Inferior parietal cortex (tissue), 1 donor: ENCODE measurements at regions not wholly inside any gene's neighbourhood (a gene's known extent, or its start where the extent isn't known, plus 50 kb on each side); places are given as distances from the start of the nearest gene placed in this dataset.

ENCODE experiments used
- DNase-seq: peaks from one replicate; pipeline ENCODE4 v3.0.0-alpha.2; 2016; ENCODE audit errors: extremely low spot score

GRCh38 chr7:26513948-26514347 is 222.3 kb downstream of the SNX10 start:
- no peak for DNase-seq

DNA sequence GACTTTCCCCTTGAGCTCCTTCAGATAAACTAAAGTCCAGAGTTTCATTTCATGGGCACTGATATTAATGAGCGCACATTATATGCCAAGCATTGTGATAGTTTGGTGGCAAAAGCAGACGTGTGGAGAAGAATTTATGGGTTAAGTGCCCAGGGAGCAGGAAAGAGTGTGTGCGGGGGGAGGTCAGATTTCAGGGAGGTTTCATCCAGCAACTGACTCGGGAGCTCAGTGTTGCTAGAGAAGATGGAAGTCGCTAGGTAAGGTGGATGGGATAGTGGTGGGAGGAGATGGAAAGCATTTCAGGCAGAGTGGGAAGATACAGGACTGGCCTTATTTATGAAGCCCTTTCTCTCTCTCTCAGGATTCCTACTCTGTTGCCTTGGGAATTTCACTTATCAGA is 223.0 kb downstream of the SNX10 start:
- no peak for DNase-seq

DNA sequence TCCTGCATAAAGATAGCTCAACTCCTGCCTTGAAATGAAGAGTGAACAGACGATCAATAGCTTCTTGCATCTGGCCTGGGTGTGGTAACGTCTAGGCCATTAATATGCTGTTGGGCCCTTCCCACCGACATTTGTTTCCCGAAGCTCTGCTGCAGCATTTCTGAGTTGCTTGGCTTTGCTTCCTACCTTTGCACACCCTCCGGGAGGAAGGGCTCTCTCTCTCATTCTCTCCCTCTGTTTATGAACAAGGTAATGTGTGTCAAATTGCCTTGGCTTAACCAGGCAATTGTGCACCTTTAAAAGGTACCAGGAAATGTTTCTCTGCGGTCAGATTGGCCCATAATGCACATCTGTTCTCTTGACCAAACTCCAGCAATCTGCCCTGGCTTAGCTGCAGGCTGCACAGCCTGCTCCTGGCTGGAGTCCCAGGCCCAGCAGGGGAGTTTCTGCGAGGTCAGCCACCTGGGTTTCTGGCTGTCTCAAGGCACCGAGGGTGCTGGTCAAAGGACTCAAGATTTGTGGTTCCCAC is 223.7 kb downstream of the SNX10 start:
- DNase-seq, result no peak

GRCh38 chr7:26520483-26520882 is 228.8 kb downstream of the SNX10 start:
- DNase-seq, result no peak

- no peak for DNase-seq
Observed at GRCh38 chr7:26522633-26523032, 231.0 kb downstream of the SNX10 start.

DNA sequence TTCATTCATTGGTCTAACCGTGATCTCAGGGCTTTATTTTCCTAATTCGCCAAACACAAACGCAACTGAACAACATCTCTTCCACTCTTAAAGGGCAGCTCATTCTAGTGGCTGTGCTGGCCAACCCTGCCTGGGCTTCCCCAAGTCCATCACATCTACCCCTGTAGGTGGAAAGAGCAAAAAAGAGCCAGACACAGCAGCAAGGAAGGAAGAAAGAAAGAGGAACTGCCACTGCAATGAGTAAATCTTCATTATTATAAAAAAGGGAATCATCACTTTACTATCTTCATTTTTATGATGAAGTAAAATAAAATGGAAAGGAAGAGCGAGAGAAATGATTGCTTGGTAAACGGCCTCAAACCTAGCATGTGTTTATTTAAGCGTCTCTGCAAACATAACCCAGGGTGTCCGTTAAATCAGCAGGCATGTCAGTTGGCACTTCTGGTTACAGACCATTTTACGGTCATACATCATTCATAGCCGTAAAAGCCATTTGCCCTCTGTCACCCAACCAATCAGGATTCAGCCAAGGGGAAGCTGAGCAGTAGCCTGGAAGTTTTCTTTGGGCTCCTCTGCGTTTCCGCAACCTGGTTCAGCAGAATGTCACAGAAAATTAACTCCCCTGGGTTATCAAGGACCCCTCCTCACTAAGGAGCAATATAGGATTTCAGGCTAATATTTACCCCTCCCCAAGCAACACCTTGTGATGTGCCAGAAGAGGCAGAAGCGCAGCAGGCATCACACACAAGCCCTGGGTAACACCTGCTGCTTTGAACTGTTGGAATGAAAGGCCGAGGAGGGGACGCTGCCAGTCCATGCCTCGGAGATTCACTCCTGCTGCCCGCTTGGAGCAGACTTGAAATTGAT is 234.0 kb downstream of the SNX10 start:
- DNase-seq, result no peak

- DNase-seq, result no peak
Observed at GRCh38 chr7:26526265-26526587, 234.6 kb downstream of the SNX10 start.

DNA sequence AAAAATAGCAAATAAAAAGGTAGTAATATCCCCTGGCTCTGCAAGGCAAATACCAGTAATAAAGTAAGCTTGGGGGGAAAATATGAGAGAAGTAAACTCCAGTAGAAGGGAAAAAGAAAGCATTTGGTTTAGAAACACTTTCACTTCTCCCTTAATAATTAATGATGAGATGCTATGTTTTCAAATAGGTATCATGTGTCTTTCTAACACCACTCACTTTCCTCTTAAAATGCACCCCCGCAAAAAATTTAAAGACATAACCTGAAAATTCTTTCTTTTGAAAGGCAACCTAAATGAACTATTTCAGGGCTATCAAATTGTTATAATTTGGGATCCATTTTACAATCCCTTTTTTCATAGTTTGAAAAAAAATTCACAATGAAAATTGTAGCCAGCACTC is 240.3 kb downstream of the SNX10 start:
- DNase-seq, result no peak

DNA sequence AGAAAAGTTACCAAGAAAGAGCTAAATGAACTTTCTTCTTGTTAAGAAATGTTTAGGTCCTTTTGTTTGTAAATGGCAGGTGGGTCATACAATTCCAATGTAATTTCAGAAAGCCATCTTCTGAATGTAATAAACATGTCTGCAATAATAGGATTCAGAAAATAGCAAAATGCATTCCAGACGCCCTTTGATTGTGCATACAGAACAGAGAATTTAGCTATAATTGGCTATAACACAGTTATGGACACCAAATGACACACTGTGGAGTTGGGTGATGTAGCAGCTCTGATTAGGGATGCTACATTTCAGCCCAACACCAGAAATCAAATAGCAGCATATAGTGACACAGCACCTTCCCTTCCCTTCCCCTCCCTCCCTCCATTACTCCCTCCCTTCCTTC is 240.8 kb downstream of the SNX10 start:
- DNase-seq, result no peak

GRCh38 chr7:26533217-26533616 is 241.6 kb downstream of the SNX10 start:
- DNase-seq, result no peak

DNA sequence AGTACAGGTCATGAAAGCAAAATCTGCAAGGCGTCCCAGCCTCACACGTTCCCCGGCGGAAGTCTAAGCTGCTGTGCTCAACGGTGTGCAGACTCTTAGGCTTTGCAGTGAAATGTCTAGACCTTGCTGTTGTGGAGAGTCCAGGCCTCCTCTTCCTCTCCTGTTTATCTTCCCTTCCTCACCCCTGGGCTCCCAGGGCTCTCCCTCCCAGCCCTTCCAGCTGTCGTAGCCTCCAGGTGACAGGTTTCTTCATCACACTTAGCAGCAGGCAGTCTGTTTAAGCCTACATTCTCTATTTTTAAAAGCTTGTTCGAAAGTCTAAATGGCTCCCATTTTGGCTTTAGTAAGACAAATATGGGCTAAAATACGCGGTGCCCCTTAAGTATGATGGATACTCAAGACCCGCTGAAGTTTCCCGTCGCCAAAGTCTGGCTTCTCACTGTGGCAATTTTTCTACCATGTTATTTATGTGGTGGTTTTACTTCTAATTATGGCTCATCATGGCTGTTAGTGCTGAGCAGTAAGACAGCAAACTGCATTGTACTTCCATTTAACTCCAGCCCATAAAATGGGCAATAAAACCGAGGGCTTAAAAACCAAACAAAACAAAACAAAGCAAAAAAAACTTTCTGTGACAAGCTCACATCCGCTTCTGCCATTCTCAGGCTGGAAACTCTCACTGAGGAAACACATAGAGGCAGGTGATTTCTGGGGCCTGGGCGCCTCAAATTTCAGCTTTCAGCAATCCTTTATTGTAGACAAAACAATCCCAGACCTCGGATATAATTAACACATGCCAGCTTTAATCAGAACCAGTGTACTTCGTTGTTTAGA is 243.2 kb downstream of the SNX10 start:
- no peak for DNase-seq

DNA sequence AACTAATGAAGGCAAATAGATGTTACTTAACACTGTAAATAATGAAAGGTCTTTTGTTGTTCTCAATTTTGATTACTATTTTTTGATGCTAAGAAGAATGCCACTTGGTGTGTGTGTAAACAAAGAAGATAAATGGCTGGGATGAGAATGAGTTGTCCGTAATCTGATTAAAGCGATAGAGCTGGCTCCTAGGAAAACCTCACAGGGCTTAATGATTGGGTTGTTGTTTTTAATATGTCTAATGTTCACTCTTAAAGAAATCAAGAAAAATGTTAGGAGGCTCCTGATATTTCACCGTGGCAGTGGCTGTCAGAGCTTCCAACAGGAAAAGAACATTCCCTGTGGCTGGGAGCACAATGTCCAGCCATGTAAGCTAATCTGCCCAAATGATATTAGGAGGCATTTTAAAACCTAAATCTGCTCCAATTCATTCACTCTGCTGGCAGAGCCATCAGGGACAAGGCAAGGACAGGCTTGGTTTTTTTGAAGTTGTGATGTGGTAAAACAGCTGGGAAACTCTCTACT is 243.9 kb downstream of the SNX10 start:
- no peak for DNase-seq

GRCh38 chr7:26538216-26538615 is 246.6 kb downstream of the SNX10 start:
- no peak for DNase-seq

DNA sequence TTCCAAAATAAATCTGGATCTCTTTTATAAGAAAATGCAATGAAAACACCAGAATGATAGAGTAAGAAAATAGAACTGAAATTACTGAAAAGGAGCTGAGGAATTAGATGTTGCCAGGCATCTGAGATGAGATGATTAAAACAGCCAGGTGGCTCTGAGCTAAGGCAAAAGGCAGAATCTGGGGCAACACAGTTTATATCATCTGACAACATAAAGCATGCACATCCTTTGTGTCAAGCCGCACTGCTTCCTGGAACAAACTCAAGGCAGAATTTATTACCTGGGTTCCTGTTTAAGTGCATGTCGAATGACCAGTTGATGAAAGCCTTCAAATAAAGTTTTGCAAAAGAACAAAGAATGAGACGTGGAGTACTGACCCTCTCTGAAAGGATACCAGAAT is 247.0 kb downstream of the SNX10 start:
- DNase-seq, result no peak

DNA sequence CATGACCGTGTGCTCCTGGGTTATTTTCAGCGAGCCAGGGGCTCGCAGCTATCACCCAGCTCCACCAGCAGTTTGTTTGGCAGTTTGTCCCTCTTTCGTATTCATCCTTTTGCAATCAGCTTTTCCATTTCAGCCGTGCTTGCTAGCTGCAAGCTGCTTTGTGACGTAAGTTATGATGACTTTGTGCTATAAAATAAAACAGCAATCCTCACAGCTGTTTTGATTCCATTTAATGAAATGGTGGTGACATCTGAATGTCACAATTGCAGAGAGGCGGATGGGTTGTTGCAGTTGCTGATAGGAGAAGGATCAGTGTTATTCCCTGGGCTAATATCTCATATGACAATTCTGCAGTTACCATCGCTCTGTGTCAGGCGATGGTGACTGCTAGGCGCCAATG is 251.7 kb downstream of the SNX10 start:
- DNase-seq, result no peak

DNA sequence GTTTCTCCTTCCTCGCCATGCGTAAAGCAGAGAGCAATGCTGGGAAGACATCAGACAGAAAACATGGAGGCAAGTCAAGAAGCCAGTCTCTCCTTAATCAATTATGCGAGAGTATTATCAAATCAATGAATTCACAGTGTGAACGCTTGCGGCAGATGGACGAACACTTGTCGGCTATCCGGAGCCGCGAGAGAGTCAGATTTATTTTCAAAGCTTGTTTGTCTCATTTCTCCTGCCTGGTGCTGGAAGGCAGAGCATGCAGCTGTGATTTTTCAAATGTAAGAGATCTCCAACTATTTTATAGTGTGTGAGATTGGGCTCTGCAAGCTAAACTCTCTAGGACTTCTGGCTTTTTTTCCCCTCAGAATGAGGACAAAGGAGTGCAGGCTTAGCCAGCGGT is 252.3 kb downstream of the SNX10 start:
- peak; percentile 10 for DNase-seq

- DNase-seq, result no peak
Observed at GRCh38 chr7:26546508-26547053, 254.9 kb downstream of the SNX10 start.

GRCh38 chr7:26547156-26547555 is 255.5 kb downstream of the SNX10 start:
- DNase-seq, result no peak

DNA sequence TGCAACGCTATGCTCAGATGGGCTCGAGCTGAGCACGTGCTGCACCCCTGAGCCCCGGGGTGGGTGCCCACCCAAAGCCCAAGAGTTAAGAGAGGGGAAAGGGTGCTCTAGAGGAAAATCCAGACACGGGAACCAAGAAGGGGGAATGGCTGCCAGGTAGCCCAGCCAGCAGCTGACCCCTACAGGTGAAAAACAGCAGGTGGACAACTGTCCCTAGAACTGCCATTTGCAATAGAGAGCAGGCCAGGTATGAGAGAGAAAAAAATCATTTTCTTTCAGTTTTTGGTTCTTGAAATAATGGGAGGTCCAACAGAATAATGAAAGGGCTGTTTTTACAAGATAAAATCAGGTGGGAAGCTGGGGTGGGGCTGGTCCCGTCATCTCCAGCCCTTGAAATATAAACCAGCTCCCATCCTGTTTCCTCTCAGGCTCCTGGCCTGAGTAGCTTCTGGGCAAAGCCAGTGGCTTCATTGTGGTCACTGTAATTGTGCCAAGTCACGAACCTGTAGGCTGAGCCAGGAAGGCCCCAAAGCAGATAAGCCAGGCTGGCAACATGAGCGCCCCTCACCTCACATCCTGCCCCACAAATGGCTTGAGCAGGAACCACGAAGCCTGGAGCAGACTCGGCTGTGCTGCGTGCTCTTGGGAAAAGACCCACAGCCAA is 257.8 kb downstream of the SNX10 start:
- no peak for DNase-seq

- no peak for DNase-seq
Observed at GRCh38 chr7:26550492-26550891, 258.8 kb downstream of the SNX10 start.

DNA sequence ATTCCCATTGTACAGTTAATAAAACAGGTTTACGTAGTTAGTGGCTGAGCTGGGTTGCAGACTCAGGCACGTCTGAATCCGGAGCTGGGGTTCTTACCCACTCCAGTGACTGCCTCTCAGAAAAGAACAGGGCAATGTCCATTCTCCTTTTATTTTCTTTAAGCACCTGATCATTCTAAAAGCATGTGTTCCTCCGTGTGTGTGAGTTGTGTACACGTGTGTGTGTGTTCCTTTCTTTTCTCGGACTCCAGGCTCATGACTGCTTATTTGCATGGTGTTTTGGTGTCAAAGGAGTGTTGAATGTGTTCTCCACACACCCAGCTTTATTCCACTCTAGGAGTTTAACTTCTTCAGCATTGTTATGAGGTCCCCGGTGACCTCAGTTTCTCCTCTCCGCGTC is 260.1 kb downstream of the SNX10 start:
- DNase-seq, result no peak

DNA sequence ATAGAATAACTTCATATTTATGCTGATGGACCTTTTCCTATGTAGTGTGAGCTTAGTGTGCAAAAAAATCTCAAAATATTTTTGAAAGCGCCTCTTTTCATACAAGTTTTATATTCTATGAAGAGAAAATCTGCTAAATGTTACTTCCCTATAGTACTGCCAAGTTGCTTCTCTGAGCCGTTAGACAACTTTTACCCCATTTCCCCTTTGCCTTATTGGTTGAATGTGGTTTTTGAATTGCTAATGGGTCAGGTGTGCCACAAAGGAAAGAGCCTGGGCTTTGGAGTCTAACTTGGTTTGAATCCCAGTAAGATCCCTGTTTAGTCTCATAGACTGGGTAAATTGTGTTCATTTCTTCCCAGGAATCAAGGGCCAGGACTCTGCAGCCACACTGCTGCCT is 261.5 kb downstream of the SNX10 start:
- no peak for DNase-seq
